ENCODE measurements at regions not wholly inside any gene's neighbourhood (a gene's known extent, or its start where the extent isn't known, plus 50 kb on each side); places are given as distances from the start of the nearest gene placed in this dataset.

- TF ChIP-seq HNF4G (IDR thresholded peaks at IDR 0.05) (no peak), YY1 (IDR thresholded peaks at IDR 0.05) (no peak), RAD21 (IDR thresholded peaks at IDR 0.05) (no peak), TAF1 (conservative IDR thresholded peaks at IDR 0.05) (no peak), FOXA1 (IDR thresholded peaks at IDR 0.05) (no peak), JUND (IDR thresholded peaks at IDR 0.05) (no peak)
- TF ChIP-seq, protein P1, sequence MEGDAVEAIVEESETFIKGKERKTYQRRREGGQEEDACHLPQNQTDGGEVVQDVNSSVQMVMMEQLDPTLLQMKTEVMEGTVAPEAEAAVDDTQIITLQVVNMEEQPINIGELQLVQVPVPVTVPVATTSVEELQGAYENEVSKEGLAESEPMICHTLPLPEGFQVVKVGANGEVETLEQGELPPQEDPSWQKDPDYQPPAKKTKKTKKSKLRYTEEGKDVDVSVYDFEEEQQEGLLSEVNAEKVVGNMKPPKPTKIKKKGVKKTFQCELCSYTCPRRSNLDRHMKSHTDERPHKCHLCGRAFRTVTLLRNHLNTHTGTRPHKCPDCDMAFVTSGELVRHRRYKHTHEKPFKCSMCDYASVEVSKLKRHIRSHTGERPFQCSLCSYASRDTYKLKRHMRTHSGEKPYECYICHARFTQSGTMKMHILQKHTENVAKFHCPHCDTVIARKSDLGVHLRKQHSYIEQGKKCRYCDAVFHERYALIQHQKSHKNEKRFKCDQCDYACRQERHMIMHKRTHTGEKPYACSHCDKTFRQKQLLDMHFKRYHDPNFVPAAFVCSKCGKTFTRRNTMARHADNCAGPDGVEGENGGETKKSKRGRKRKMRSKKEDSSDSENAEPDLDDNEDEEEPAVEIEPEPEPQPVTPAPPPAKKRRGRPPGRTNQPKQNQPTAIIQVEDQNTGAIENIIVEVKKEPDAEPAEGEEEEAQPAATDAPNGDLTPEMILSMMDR (IDR thresholded peaks at IDR 0.05; ENCODE audit: low read depth, low read length, missing input control), result no peak
- TF ChIP-seq, protein P2, sequence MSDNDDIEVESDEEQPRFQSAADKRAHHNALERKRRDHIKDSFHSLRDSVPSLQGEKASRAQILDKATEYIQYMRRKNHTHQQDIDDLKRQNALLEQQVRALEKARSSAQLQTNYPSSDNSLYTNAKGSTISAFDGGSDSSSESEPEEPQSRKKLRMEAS (IDR thresholded peaks at IDR 0.05), result no peak
- TF ChIP-seq, protein P3, sequence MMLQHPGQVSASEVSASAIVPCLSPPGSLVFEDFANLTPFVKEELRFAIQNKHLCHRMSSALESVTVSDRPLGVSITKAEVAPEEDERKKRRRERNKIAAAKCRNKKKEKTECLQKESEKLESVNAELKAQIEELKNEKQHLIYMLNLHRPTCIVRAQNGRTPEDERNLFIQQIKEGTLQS (IDR thresholded peaks at IDR 0.05), result no peak
- H3K27me3 ChIP-seq (ENCODE audit: control insufficient read depth in 4 of 4, insufficient read depth in 4 of 4, low read length in 3 of 4), result no peaks in the 10 kb centered on the region
- no peak overlapping the region for H3K4me3 ChIP-seq (ENCODE audit: low read depth in 1 of 3, low read length in 3 of 3)
- no peak overlapping the region for H3K27ac ChIP-seq (ENCODE audit: low read depth in 1 of 2, low read length in 2 of 2)
- peaks cover 0 to 3% (median 0%) of the 10 kb centered on the region in 4 donors for H3K9me3 ChIP-seq (ENCODE audit: control insufficient read depth in 4 of 4, low read length in 3 of 4)
- no peak for DNase-seq (ENCODE audit: low spot score)
- H3K9ac ChIP-seq (ENCODE audit: low read depth in 1 of 2, low read length in 2 of 2), result no peak overlapping the region
- no peaks in the 10 kb centered on the region for H3K4me1 ChIP-seq (ENCODE audit: control insufficient read depth in 4 of 4, insufficient read depth in 4 of 4, low read length in 3 of 4)
- H3K36me3 ChIP-seq (ENCODE audit: control insufficient read depth in 4 of 4, insufficient read depth in 3 of 4, low read depth in 1 of 4, low read length in 3 of 4), result no peaks in the 10 kb centered on the region
- WGBS, result 64% methylated on average over 2 of the region's 2 CpGs
Measured at GRCh38 chr20:9940329-9940728, 94.5 kb upstream of the ANKEF1 start.

GRCh38 chr20:9939231-9939630, 95.6 kb upstream of the ANKEF1 start:
- Histone ChIP-seq H3K27ac (ENCODE audit: low read depth in 1 of 2, low read length in 2 of 2) (no peak overlapping the region), H3K4me1 (ENCODE audit: control insufficient read depth in 4 of 4, insufficient read depth in 4 of 4, low read length in 3 of 4) (no peaks in the 10 kb centered on the region), H3K36me3 (ENCODE audit: control insufficient read depth in 4 of 4, insufficient read depth in 3 of 4, low read depth in 1 of 4, low read length in 3 of 4) (no peaks in the 10 kb centered on the region), H3K4me3 (ENCODE audit: low read depth in 1 of 3, low read length in 3 of 3) (no peak overlapping the region), H3K9me3 (ENCODE audit: control insufficient read depth in 4 of 4, low read length in 3 of 4) (peaks cover 0 to 3% (median 0%) of the 10 kb centered on the region in 4 donors), H3K27me3 (ENCODE audit: control insufficient read depth in 4 of 4, insufficient read depth in 4 of 4, low read length in 3 of 4) (no peaks in the 10 kb centered on the region), H3K9ac (ENCODE audit: low read depth in 1 of 2, low read length in 2 of 2) (no peak overlapping the region)
- WGBS, result 72% methylated on average over 2 of the region's 2 CpGs
- TF ChIP-seq SP1 (IDR thresholded peaks at IDR 0.05) (no peak), YY1 (IDR thresholded peaks at IDR 0.05) (no peak), JUND (IDR thresholded peaks at IDR 0.05) (no peak)
- no peak for DNase-seq (ENCODE audit: low spot score)

DNA sequence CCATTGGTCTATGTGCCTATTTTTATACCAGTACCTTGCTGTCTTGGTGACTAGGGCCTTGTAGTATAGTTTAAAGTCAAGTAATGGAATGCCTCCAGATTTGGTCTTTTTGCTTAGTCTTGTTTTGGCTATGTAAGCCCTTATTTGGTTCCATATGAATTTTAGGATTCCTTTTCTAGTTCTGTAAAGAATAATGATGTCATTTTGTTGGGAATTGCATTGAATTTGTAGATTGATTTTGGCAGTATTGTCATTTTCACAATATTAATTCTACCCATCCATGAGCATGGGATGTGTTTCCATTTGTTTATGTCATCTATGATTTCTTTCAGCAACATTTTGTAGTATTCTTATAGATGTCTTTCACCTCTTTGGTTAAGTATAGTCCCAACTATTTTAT, 96.4 kb upstream of the PAK5 start:
- no peaks in the 10 kb centered on the region for H3K9me3 ChIP-seq (ENCODE audit: control insufficient read depth in 4 of 4, low read length in 3 of 4)
- no peaks in the 10 kb centered on the region for H3K36me3 ChIP-seq (ENCODE audit: control insufficient read depth in 4 of 4, insufficient read depth in 3 of 4, low read depth in 1 of 4, low read length in 3 of 4)
- H3K27me3 ChIP-seq (ENCODE audit: control insufficient read depth in 4 of 4, insufficient read depth in 4 of 4, low read length in 3 of 4), result peaks cover 0 to 4% (median 0%) of the 10 kb centered on the region in 4 donors
- no peak overlapping the region for H3K4me3 ChIP-seq (ENCODE audit: low read depth in 1 of 3, low read length in 3 of 3)
- TF ChIP-seq GABPA (IDR thresholded peaks at IDR 0.05 in 1 of 2, conservative IDR thresholded peaks at IDR 0.05 in 1 of 2) (no peak), RAD21 (IDR thresholded peaks at IDR 0.05) (no peak)
- TF ChIP-seq, protein P3 (IDR thresholded peaks at IDR 0.05), result no peak
- TF ChIP-seq, protein P4, sequence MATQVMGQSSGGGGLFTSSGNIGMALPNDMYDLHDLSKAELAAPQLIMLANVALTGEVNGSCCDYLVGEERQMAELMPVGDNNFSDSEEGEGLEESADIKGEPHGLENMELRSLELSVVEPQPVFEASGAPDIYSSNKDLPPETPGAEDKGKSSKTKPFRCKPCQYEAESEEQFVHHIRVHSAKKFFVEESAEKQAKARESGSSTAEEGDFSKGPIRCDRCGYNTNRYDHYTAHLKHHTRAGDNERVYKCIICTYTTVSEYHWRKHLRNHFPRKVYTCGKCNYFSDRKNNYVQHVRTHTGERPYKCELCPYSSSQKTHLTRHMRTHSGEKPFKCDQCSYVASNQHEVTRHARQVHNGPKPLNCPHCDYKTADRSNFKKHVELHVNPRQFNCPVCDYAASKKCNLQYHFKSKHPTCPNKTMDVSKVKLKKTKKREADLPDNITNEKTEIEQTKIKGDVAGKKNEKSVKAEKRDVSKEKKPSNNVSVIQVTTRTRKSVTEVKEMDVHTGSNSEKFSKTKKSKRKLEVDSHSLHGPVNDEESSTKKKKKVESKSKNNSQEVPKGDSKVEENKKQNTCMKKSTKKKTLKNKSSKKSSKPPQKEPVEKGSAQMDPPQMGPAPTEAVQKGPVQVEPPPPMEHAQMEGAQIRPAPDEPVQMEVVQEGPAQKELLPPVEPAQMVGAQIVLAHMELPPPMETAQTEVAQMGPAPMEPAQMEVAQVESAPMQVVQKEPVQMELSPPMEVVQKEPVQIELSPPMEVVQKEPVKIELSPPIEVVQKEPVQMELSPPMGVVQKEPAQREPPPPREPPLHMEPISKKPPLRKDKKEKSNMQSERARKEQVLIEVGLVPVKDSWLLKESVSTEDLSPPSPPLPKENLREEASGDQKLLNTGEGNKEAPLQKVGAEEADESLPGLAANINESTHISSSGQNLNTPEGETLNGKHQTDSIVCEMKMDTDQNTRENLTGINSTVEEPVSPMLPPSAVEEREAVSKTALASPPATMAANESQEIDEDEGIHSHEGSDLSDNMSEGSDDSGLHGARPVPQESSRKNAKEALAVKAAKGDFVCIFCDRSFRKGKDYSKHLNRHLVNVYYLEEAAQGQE (IDR thresholded peaks at IDR 0.05), result no peak
- H3K4me1 ChIP-seq (ENCODE audit: control insufficient read depth in 4 of 4, insufficient read depth in 4 of 4, low read length in 3 of 4), result no peaks in the 10 kb centered on the region
- no peak overlapping the region for H3K27ac ChIP-seq (ENCODE audit: low read depth in 1 of 2, low read length in 2 of 2)
- no peak for DNase-seq (ENCODE audit: low spot score)
- H3K9ac ChIP-seq (ENCODE audit: low read depth in 1 of 2, low read length in 2 of 2), result no peak overlapping the region

Measured in liver (tissue), 8 donors.